ENCODE measurements at regions not wholly inside any gene's neighbourhood (a gene's known extent, or its start where the extent isn't known, plus 50 kb on each side); places are given as distances from the start of the nearest gene placed in this dataset.

DNA sequence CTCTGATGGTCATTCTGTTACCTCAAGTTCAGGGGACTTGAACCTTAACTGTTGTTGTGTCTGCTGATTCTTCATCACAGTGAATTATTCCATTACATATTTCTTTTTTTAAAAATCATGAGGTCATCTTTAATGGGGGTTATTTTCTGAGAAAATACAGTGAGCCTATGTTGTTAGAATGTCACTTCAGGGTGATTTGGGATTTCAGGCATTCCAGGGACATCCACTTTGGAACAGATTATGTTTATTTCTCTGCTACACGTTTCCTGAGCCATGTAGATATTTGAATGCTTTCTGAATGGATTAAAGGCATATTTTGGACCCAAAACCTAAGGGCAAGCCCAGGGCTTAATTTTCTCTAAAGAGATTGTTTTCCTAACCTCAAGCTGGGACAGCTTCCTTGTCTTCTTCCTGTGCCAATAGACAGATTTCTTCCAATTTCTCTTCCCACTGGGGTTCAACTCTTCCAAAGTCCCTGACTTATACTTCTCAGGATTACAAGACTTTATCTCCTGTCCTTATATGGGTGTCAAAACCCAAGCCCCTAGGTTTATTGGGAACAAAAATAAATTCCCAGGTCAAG lies 271.7 kb downstream of the ARHGAP12 start:
- H3K4me1 ChIP-seq (ENCODE audit: control insufficient read depth, extremely low read depth, insufficient read depth, low read length) = no peaks in the 10 kb centered on the region
- DNase-seq (ENCODE audit: low read depth, low spot score) (no peak), FAIRE-seq (no peak)
- no peak overlapping the region for H2AFZ ChIP-seq (ENCODE audit: control insufficient read depth, low read length)
- dilution Hi-C loops (cut with MboI; ENCODE audit: extremely low pct_ligation_motif_present, low sequenced_read_pairs) = no loop called here
- H4K20me1 ChIP-seq (ENCODE audit: control insufficient read depth, extremely low read depth, insufficient read depth, low read length) = no peaks in the 10 kb centered on the region
- H3K9ac ChIP-seq (ENCODE audit: control insufficient read depth, extremely low read depth, insufficient read depth, low read length) = no peak overlapping the region
- no peaks in the 10 kb centered on the region for H3K9me1 ChIP-seq (ENCODE audit: control insufficient read depth, extremely low read depth, insufficient read depth, low read length)
- H3K4me2 ChIP-seq (ENCODE audit: control insufficient read depth, extremely low read depth, insufficient read depth, low read depth, low read length) = no peak overlapping the region
- no peaks in the 10 kb centered on the region for H3K36me3 ChIP-seq (ENCODE audit: control insufficient read depth in 2 of 2, extremely low read depth in 1 of 2, insufficient read depth in 2 of 2, low read length in 2 of 2)
- H3K9me3 ChIP-seq (ENCODE audit: control insufficient read depth, low read depth, low read length) = no peaks in the 10 kb centered on the region
- H3K27me3 ChIP-seq (ENCODE audit: control insufficient read depth, extremely low read depth, insufficient read depth, low read length) = no peaks in the 10 kb centered on the region
- TF ChIP-seq, protein P1, sequence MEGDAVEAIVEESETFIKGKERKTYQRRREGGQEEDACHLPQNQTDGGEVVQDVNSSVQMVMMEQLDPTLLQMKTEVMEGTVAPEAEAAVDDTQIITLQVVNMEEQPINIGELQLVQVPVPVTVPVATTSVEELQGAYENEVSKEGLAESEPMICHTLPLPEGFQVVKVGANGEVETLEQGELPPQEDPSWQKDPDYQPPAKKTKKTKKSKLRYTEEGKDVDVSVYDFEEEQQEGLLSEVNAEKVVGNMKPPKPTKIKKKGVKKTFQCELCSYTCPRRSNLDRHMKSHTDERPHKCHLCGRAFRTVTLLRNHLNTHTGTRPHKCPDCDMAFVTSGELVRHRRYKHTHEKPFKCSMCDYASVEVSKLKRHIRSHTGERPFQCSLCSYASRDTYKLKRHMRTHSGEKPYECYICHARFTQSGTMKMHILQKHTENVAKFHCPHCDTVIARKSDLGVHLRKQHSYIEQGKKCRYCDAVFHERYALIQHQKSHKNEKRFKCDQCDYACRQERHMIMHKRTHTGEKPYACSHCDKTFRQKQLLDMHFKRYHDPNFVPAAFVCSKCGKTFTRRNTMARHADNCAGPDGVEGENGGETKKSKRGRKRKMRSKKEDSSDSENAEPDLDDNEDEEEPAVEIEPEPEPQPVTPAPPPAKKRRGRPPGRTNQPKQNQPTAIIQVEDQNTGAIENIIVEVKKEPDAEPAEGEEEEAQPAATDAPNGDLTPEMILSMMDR (optimal IDR thresholded peaks at IDR 0.05 in 1 of 3, IDR thresholded peaks at IDR 0.05 in 1 of 3, conservative IDR thresholded peaks at IDR 0.05 in 1 of 3; ENCODE audit: extremely low read depth in 1 of 3, insufficient read depth in 2 of 3, low read length in 3 of 3) = no peak
- no peak for TF ChIP-seq EZH2 (IDR thresholded peaks at IDR 0.05; ENCODE audit: low read length)
- no peak overlapping the region for H3K27ac ChIP-seq (ENCODE audit: control insufficient read depth, insufficient read depth, low read length)
- H3K4me3 ChIP-seq (ENCODE audit: control insufficient read depth in 2 of 3, extremely low read depth in 1 of 3, insufficient read depth in 2 of 3, low read depth in 1 of 3, low read length in 3 of 3) = no peak overlapping the region
- H3K79me2 ChIP-seq (ENCODE audit: control insufficient read depth, insufficient read depth, low read length) = no peaks in the 10 kb centered on the region

DNA sequence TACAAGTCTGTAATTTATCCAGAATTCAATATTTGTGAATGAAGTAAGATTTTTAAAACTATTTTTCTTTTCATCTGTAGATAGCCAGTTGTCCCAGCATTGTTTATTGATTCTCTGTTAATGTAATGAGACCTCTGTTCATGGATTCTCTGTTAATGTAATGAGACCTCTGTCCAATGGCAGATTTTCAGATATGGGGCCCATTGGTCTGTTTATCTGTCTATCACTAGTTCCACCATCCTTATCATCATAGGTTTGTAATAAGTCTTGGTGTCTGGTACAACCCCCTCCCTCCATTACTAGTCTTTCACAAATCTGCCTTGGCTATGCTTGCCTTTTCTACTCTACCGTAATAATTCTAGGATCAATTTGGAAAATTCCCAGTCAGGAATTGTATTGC lies 276.6 kb downstream of the ARHGAP12 start:
- no peak overlapping the region for H3K4me3 ChIP-seq (ENCODE audit: control insufficient read depth in 2 of 3, extremely low read depth in 1 of 3, insufficient read depth in 2 of 3, low read depth in 1 of 3, low read length in 3 of 3)
- DNase-seq (ENCODE audit: low read depth, low spot score) (no peak), FAIRE-seq (no peak)
- no peak overlapping the region for H2AFZ ChIP-seq (ENCODE audit: control insufficient read depth, low read length)
- dilution Hi-C loops (cut with MboI; ENCODE audit: extremely low pct_ligation_motif_present, low sequenced_read_pairs) = no loop called here
- no peaks in the 10 kb centered on the region for H3K36me3 ChIP-seq (ENCODE audit: control insufficient read depth in 2 of 2, extremely low read depth in 1 of 2, insufficient read depth in 2 of 2, low read length in 2 of 2)
- no peaks in the 10 kb centered on the region for H3K9me1 ChIP-seq (ENCODE audit: control insufficient read depth, extremely low read depth, insufficient read depth, low read length)
- no peaks in the 10 kb centered on the region for H4K20me1 ChIP-seq (ENCODE audit: control insufficient read depth, extremely low read depth, insufficient read depth, low read length)
- no peak overlapping the region for H3K4me2 ChIP-seq (ENCODE audit: control insufficient read depth, extremely low read depth, insufficient read depth, low read depth, low read length)
- no peak for TF ChIP-seq EZH2 (IDR thresholded peaks at IDR 0.05; ENCODE audit: low read length)
- TF ChIP-seq, protein P1 (optimal IDR thresholded peaks at IDR 0.05 in 1 of 3, IDR thresholded peaks at IDR 0.05 in 1 of 3, conservative IDR thresholded peaks at IDR 0.05 in 1 of 3; ENCODE audit: extremely low read depth in 1 of 3, insufficient read depth in 2 of 3, low read length in 3 of 3) = no peak
- H3K27ac ChIP-seq (ENCODE audit: control insufficient read depth, insufficient read depth, low read length) = no peak overlapping the region
- peaks cover 14% of the 10 kb centered on the region for H3K4me1 ChIP-seq (ENCODE audit: control insufficient read depth, extremely low read depth, insufficient read depth, low read length)
- no peaks in the 10 kb centered on the region for H3K79me2 ChIP-seq (ENCODE audit: control insufficient read depth, insufficient read depth, low read length)
- no peak overlapping the region for H3K9ac ChIP-seq (ENCODE audit: control insufficient read depth, extremely low read depth, insufficient read depth, low read length)
- no peaks in the 10 kb centered on the region for H3K9me3 ChIP-seq (ENCODE audit: control insufficient read depth, low read depth, low read length)
- H3K27me3 ChIP-seq (ENCODE audit: control insufficient read depth, extremely low read depth, insufficient read depth, low read length) = no peaks in the 10 kb centered on the region
